Small intestine (tissue), 7 donors: ENCODE measurements at regions not wholly inside any gene's neighbourhood (a gene's known extent, or its start where the extent isn't known, plus 50 kb on each side); places are given as distances from the start of the nearest gene placed in this dataset.
A peak's percentile ranks its signal among the peaks of the same experiment; 100 is the strongest.

Experiments used
- DNase-seq, 2 donors: peaks; one replicate each; pipeline versions ENCODE4 v3.0.0 to v3.0.0-alpha.2; 2013
- FAIRE-seq: peaks from 2 replicates; lab custom pipeline; 2012; peaks lifted over from hg19 to GRCh38; lab: Jason Lieb, UNC
- H3K27ac ChIP-seq, 3 donors: one replicate each; pipeline ENCODE4 v1.5.1; 2013; ENCODE audit warnings: low read length in 2 of 3, mild to moderate bottlenecking in 2 of 3, control low read depth in 1 of 3, inconsistent platforms in 1 of 3, low read depth in 1 of 3, moderate library complexity in 1 of 3
- H3K27me3 ChIP-seq, 3 donors: one replicate each; pipeline ENCODE4 v1.6.1; 2013; ENCODE audit warnings: low read length in 3 of 3, inconsistent platforms in 1 of 3; ENCODE audit not compliant: control insufficient read depth in 3 of 3, insufficient read depth in 3 of 3
- H3K36me3 ChIP-seq, 3 donors: one replicate each; pipeline ENCODE4 v1.6.1; 2013; ENCODE audit warnings: low read length in 3 of 3, inconsistent platforms in 1 of 3, low read depth in 1 of 3, mild to moderate bottlenecking in 1 of 3, moderate library complexity in 1 of 3; ENCODE audit not compliant: control insufficient read depth in 3 of 3, insufficient read depth in 2 of 3
- H3K4me1 ChIP-seq, 3 donors: one replicate each; pipeline ENCODE4 v1.6.1; 2013; ENCODE audit warnings: low read length in 2 of 3, inconsistent platforms in 1 of 3, low read depth in 1 of 3, mild to moderate bottlenecking in 1 of 3, moderate library complexity in 1 of 3; ENCODE audit not compliant: control insufficient read depth in 3 of 3, insufficient read depth in 2 of 3
- H3K4me3 ChIP-seq, 3 donors: one replicate each; pipeline ENCODE4 v1.5.1; 2013; ENCODE audit warnings: low read length in 3 of 3, control low read depth in 1 of 3, inconsistent platforms in 1 of 3, low read depth in 1 of 3, mild to moderate bottlenecking in 1 of 3, moderate library complexity in 1 of 3
- H3K9me3 ChIP-seq, 2 donors: one replicate each; pipeline ENCODE4 v1.6.1; 2013; ENCODE audit warnings: low read depth in 1 of 2, low read length in 1 of 2; ENCODE audit not compliant: control insufficient read depth in 2 of 2, insufficient read depth in 1 of 2
- WGBS, 3 donors: extraction: QIAGEN DNeasy Blood & Tissue Kit; methylation state at CpG; one replicate each; pipeline ENCODE4 v1.1.7; 2013; 5-methylcytosine and 5-hydroxymethylcytosine counted together
- donor health status: healthy with polysubstance abuse.
- donor health status: control.
- donor health status: control.
- donor health status: Bipolar disorder and iron deficiency.
- donor health status: healthy.

GRCh38 chr6:168923171-168923570 lies 330.5 kb downstream of the THBS2 start:
- H3K4me3 ChIP-seq = no peak overlapping the region
- peaks cover 0 to 8% (median 3%) of the 10 kb centered on the region in 3 donors for H3K4me1 ChIP-seq
- H3K9me3 ChIP-seq = peaks cover 0 to 3% of the 10 kb centered on the region in 2 donors
- 69 to 76% (median 70%) methylated on average over 7 of the region's 7 CpGs for WGBS, 3 donors
- FAIRE-seq (no peak), DNase-seq (peak in 1 of 2 donors; percentile 46)
- no peaks in the 10 kb centered on the region for H3K27me3 ChIP-seq
- H3K27ac ChIP-seq = no peak overlapping the region
- H3K36me3 ChIP-seq = no peaks in the 10 kb centered on the region

- DNase-seq (no peak), FAIRE-seq (no peak)
- Histone ChIP-seq H3K9me3 (peaks cover 0 to 3% of the 10 kb centered on the region in 2 donors), H3K27ac (no peak overlapping the region), H3K27me3 (no peaks in the 10 kb centered on the region), H3K36me3 (no peaks in the 10 kb centered on the region), H3K4me1 (peaks cover 0 to 8% (median 3%) of the 10 kb centered on the region in 3 donors), H3K4me3 (no peak overlapping the region)
- 91 to 93% (median 92%) methylated on average over 7 of the region's 7 CpGs for WGBS, 3 donors
Observed at GRCh38 chr6:168922436-168922835, 331.2 kb downstream of the THBS2 start.

- DNase-seq = peak; percentile 64 to 86
- Histone ChIP-seq H3K27me3 (no peaks in the 10 kb centered on the region), H3K36me3 (no peaks in the 10 kb centered on the region), H3K4me1 (peaks cover 0 to 21% (median 3%) of the 10 kb centered on the region in 3 donors), H3K9me3 (peaks cover 0 to 3% of the 10 kb centered on the region in 2 donors), H3K4me3 (no peak overlapping the region), H3K27ac (peak overlapping the region in 1 of 3 donors; percentile 54)
- 20 to 50% (median 24%) methylated on average over 8 of the region's 8 CpGs for WGBS, 3 donors
- no peak for FAIRE-seq
Observed at GRCh38 chr6:168920289-168920688, 333.4 kb downstream of the THBS2 start.

DNA sequence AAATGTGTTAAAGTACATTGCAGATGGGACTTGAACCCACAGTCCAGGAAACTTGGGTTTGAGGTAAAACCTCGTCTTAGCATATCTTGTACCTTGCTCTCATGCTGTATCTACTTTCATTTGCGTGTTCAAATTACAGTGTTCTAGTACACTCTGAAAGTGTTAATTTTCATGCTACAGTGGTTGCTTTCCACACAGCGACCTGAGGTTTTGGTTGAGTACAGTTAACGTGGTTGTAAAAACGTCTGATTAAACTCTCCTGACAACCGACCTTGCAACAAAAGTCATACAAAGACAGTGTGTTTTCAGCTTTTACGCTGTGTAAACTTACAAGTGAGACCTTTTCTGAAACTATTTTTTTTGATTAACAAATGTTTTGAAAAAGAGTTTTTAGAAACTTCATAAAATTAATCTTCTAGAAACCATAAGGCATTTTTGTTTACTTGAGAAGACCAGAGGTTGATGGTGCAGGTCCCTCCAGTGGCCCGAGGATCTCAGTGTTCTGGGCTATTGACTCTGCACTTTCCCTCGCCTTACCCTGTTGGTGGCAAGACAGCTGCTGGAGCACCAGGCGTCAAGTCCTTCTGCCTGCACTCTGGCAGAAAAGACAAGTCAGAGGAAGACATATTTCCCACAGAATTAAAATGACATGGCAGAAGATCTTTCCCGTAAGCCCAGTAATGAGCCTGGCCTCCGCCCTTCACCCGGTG lies 334.0 kb downstream of the THBS2 start:
- Histone ChIP-seq H3K9me3 (peaks cover 0 to 3% of the 10 kb centered on the region in 2 donors), H3K36me3 (no peaks in the 10 kb centered on the region), H3K27me3 (no peaks in the 10 kb centered on the region), H3K27ac (peak overlapping the region in 1 of 3 donors; percentile 54), H3K4me1 (peaks cover 0 to 26% (median 3%) of the 10 kb centered on the region in 3 donors), H3K4me3 (no peak overlapping the region)
- DNase-seq (peak in 1 of 2 donors; percentile 38), FAIRE-seq (no peak)
- 44 to 68% (median 47%) methylated on average over 13 of the region's 13 CpGs for WGBS, 3 donors

- DNase-seq (no peak), FAIRE-seq (no peak)
- Histone ChIP-seq H3K4me3 (no peak overlapping the region), H3K4me1 (peaks cover 0 to 30% (median 3%) of the 10 kb centered on the region in 3 donors), H3K36me3 (no peaks in the 10 kb centered on the region), H3K27me3 (no peaks in the 10 kb centered on the region), H3K27ac (peak overlapping the region in 1 of 3 donors; percentile 19), H3K9me3 (peaks cover 0 to 6% of the 10 kb centered on the region in 2 donors)
- 55 to 67% (median 66%) methylated on average over 11 of the region's 11 CpGs for WGBS, 3 donors
Observed at GRCh38 chr6:168916576-168917211, 337.0 kb downstream of the THBS2 start.

DNA sequence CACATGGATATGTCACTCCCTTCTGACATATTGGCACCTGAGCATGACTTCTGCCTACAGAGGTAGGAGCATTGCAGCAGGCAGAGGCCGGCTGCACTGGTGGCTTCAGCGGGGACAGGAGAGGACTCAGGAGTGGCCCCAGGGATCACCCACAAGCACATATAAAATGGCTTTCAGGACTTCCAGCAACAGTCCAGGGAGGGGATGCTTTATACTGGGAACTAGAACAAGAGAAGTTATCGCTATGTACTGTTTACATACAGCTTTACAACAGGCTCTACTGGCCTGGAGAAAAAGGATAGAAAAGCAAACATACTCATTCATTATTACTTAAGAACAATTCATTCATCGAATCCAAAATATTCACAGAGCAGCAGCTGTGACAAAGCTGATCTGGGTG lies 337.8 kb downstream of the THBS2 start:
- H3K27ac ChIP-seq = peak overlapping the region in 1 of 3 donors; percentile 41

GRCh38 chr6:168915242-168915641 lies 338.4 kb downstream of the THBS2 start:
- FAIRE-seq = no peak
- H3K27me3 ChIP-seq = no peaks in the 10 kb centered on the region

More for the DNA sequence above, 337.8 kb downstream of the THBS2 start:
- H3K27me3 ChIP-seq = no peaks in the 10 kb centered on the region
- FAIRE-seq = no peak
- H3K36me3 ChIP-seq = no peaks in the 10 kb centered on the region
- H3K4me1 ChIP-seq = peaks cover 0 to 30% (median 3%) of the 10 kb centered on the region in 3 donors
- peak in 1 of 2 donors; percentile 18 for DNase-seq
- peaks cover 0 to 6% of the 10 kb centered on the region in 2 donors for H3K9me3 ChIP-seq
- WGBS, 3 donors = 26 to 57% (median 34%) methylated on average over 4 of the region's 4 CpGs
- no peak overlapping the region for H3K4me3 ChIP-seq

GRCh38 chr6:168913866-168914469 lies 339.7 kb downstream of the THBS2 start:
- no peak overlapping the region for H3K4me3 ChIP-seq
- H3K9me3 ChIP-seq = peaks cover 0 to 8% of the 10 kb centered on the region in 2 donors
- 91 to 96% (median 92%) methylated on average over 12 of the region's 12 CpGs for WGBS, 3 donors
- FAIRE-seq (no peak), DNase-seq (no peak)
- H3K36me3 ChIP-seq = no peaks in the 10 kb centered on the region
- H3K27me3 ChIP-seq = no peaks in the 10 kb centered on the region
- H3K27ac ChIP-seq = peak overlapping the region in 1 of 3 donors; percentile 19
- H3K4me1 ChIP-seq = peaks cover 0 to 23% (median 0%) of the 10 kb centered on the region in 3 donors

More at GRCh38 chr6:168915242-168915641, 338.4 kb downstream of the THBS2 start:
- no peaks in the 10 kb centered on the region for H3K36me3 ChIP-seq
- DNase-seq = peak; percentile 70 to 84
- H3K9me3 ChIP-seq = peaks cover 0 to 6% of the 10 kb centered on the region in 2 donors
- H3K4me3 ChIP-seq = no peak overlapping the region
- H3K4me1 ChIP-seq = peaks cover 0 to 30% (median 3%) of the 10 kb centered on the region in 3 donors
- H3K27ac ChIP-seq = peak overlapping the region in 1 of 3 donors; percentile 41
- WGBS, 3 donors = 9 to 65% (median 28%) methylated on average over 6 of the region's 6 CpGs
